ENCODE measurements at regions not wholly inside any gene's neighbourhood (a gene's known extent, or its start where the extent isn't known, plus 50 kb on each side); places are given as distances from the start of the nearest gene placed in this dataset.

DNA sequence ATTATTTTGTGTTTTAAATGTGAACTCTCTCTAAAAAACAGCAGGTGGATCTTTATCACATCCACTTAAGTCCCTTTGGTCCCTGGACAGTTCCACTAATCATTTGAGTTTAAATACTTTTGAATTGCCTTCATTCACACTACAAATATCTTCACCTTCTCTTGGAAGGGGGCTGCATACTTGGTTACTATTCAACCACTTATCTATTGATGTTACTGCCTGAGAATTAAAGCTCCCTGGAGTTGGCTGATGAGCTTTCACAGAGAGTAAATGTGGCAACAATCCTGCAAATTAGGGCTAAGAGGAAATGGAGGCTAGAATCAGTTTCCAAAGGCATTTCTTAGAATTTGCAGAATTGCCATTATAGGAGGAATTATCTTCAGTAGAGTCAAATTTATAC is 180.4 kb downstream of the ST8SIA4 start:
- H3F3A ChIP-seq (ENCODE audit: insufficient read depth, low read depth) = no peaks in the 10 kb centered on the region
- no peak overlapping the region for H3K27ac ChIP-seq
- intact Hi-C loops (cut with micrococcal nuclease; ENCODE audit: unreplicated experiment) = no loop called here
- TF ChIP-seq, protein P1, sequence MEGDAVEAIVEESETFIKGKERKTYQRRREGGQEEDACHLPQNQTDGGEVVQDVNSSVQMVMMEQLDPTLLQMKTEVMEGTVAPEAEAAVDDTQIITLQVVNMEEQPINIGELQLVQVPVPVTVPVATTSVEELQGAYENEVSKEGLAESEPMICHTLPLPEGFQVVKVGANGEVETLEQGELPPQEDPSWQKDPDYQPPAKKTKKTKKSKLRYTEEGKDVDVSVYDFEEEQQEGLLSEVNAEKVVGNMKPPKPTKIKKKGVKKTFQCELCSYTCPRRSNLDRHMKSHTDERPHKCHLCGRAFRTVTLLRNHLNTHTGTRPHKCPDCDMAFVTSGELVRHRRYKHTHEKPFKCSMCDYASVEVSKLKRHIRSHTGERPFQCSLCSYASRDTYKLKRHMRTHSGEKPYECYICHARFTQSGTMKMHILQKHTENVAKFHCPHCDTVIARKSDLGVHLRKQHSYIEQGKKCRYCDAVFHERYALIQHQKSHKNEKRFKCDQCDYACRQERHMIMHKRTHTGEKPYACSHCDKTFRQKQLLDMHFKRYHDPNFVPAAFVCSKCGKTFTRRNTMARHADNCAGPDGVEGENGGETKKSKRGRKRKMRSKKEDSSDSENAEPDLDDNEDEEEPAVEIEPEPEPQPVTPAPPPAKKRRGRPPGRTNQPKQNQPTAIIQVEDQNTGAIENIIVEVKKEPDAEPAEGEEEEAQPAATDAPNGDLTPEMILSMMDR (conservative IDR thresholded peaks at IDR 0.05) = no peak
- TF ChIP-seq EZH2 (IDR thresholded peaks at IDR 0.05; ENCODE audit: low read depth) = no peak
- no peak overlapping the region for H3K4me3 ChIP-seq
- ChIA-PET CTCF (no interaction called here), POLR2A (ENCODE audit: unreplicated experiment) (no interaction called here)
- no peaks in the 10 kb centered on the region for H3K9me3 ChIP-seq (ENCODE audit: insufficient read depth, low read depth)
- no peak for DNase-seq
- no peaks in the 10 kb centered on the region for H3K27me3 ChIP-seq (ENCODE audit: insufficient read depth, low read depth)
- H3K4me2 ChIP-seq = no peak overlapping the region
- no peaks in the 10 kb centered on the region for H3K79me2 ChIP-seq (ENCODE audit: low read depth)
- no peak overlapping the region for H2AFZ ChIP-seq
- no peaks in the 10 kb centered on the region for H3K36me3 ChIP-seq (ENCODE audit: low read depth)
- H3K9me2 ChIP-seq (ENCODE audit: insufficient read depth) = no peaks in the 10 kb centered on the region
- no peaks in the 10 kb centered on the region for H4K20me1 ChIP-seq (ENCODE audit: insufficient read depth)
- no TSS peak for BruUV-seq (replicated peaks)
- no peaks in the 10 kb centered on the region for H3K4me1 ChIP-seq (replicated peaks; ENCODE audit: insufficient read depth)

DNA sequence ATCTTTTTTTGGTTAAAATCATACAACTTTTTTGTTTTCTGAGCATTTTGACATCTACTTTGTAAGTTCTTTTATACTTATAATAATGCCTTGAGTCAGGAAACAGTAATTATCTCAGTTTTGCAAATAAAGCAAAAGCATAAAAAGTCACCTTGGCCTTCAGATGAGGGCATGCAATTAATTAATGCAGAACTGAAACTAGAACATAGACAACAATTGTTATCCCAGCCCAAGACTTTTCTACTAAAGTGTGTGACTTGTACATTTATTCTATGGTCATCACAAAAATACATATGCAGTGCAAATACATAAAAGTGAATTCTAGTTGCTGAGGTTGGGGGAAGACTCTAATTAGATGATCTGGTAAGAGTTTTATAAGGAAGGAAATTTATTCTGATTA is 179.9 kb downstream of the ST8SIA4 start:
- POLR2A ChIA-PET (ENCODE audit: unreplicated experiment) = no interaction called here
- TF ChIP-seq EZH2 (IDR thresholded peaks at IDR 0.05; ENCODE audit: low read depth) = no peak
- TF ChIP-seq, protein P1 (conservative IDR thresholded peaks at IDR 0.05) = no peak

DNA sequence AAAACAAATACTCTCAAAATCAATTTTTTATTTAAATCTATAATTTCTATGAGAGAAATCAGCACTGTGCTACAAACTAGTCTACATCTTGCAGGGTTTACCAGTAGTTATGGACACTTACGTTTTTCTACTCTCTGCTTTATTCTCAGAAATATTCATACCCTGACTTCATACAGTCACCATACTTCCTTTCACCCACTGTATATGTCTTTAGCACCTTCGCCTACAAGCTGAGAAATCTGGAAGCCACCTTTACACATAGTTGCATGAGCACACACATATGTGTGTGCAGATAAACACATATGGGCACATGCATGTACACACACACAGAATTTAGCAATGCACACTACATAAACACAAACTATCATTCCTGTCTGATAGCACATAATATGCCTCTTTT is 177.0 kb downstream of the ST8SIA4 start:
- intact Hi-C loops (cut with micrococcal nuclease; ENCODE audit: unreplicated experiment) = no loop called here
- no peak overlapping the region for H3K4me3 ChIP-seq
- no peaks in the 10 kb centered on the region for H3F3A ChIP-seq (ENCODE audit: insufficient read depth, low read depth)
- no peaks in the 10 kb centered on the region; the same call in 1 of the 2 replicates for H3K9me3 ChIP-seq (ENCODE audit: insufficient read depth, low read depth)
- H3K4me2 ChIP-seq = no peak overlapping the region
- ChIA-PET CTCF (no interaction called here), POLR2A (ENCODE audit: unreplicated experiment) (no interaction called here)
- no peaks in the 10 kb centered on the region for H3K4me1 ChIP-seq (replicated peaks; ENCODE audit: insufficient read depth)
- H3K36me3 ChIP-seq (ENCODE audit: low read depth) = no peaks in the 10 kb centered on the region
- H3K27me3 ChIP-seq (ENCODE audit: insufficient read depth, low read depth) = no peaks in the 10 kb centered on the region
- no peaks in the 10 kb centered on the region for H4K20me1 ChIP-seq (ENCODE audit: insufficient read depth)
- DNase-seq = no peak
- TF ChIP-seq EZH2 (IDR thresholded peaks at IDR 0.05; ENCODE audit: low read depth) = no peak
- TF ChIP-seq, protein P1 (conservative IDR thresholded peaks at IDR 0.05) = no peak
- no peaks in the 10 kb centered on the region for H3K79me2 ChIP-seq (ENCODE audit: low read depth)
- H3K27ac ChIP-seq = no peak overlapping the region
- no TSS peak for BruUV-seq (replicated peaks)
- no peak overlapping the region for H2AFZ ChIP-seq
- no peaks in the 10 kb centered on the region for H3K9me2 ChIP-seq (ENCODE audit: insufficient read depth)

More for the DNA sequence above, 179.9 kb downstream of the ST8SIA4 start:
- no peaks in the 10 kb centered on the region for H3K9me2 ChIP-seq (ENCODE audit: insufficient read depth)
- H3K27me3 ChIP-seq (ENCODE audit: insufficient read depth, low read depth) = no peaks in the 10 kb centered on the region
- no peaks in the 10 kb centered on the region for H3F3A ChIP-seq (ENCODE audit: insufficient read depth, low read depth)
- no peaks in the 10 kb centered on the region for H3K9me3 ChIP-seq (ENCODE audit: insufficient read depth, low read depth)
- H3K27ac ChIP-seq = no peak overlapping the region
- no TSS peak for BruUV-seq (replicated peaks)
- no peak for DNase-seq
- no peaks in the 10 kb centered on the region for H3K4me1 ChIP-seq (replicated peaks; ENCODE audit: insufficient read depth)
- CTCF ChIA-PET = no interaction called here
- no peak overlapping the region for H2AFZ ChIP-seq
- no peak overlapping the region for H3K4me2 ChIP-seq
- no peaks in the 10 kb centered on the region for H4K20me1 ChIP-seq (ENCODE audit: insufficient read depth)
- no peaks in the 10 kb centered on the region for H3K79me2 ChIP-seq (ENCODE audit: low read depth)
- H3K4me3 ChIP-seq = no peak overlapping the region
- intact Hi-C loops (cut with micrococcal nuclease; ENCODE audit: unreplicated experiment) = no loop called here
- H3K36me3 ChIP-seq (ENCODE audit: low read depth) = no peaks in the 10 kb centered on the region

All from PC-9 (cell line).